ENCODE measurements at regions not wholly inside any gene's neighbourhood (a gene's known extent, or its start where the extent isn't known, plus 50 kb on each side); places are given as distances from the start of the nearest gene placed in this dataset.

- TF ChIP-seq CTCF (IDR thresholded peaks at IDR 0.05; ENCODE audit: low read depth, low read length) = no peak
- TF ChIP-seq EZH2phosphoT487 (IDR thresholded peaks at IDR 0.05; ENCODE audit: low read depth) = no peak
These were observed 135.9 kb upstream of the ADRA1D start for GRCh38 chr20:4384961-4385360.
